Tibial artery (tissue), 4 donors: ENCODE measurements at regions not wholly inside any gene's neighbourhood (a gene's known extent, or its start where the extent isn't known, plus 50 kb on each side); places are given as distances from the start of the nearest gene placed in this dataset.

Source experiments
- DNase-seq, 2 donors: peaks; one replicate each; pipeline ENCODE4 v3.0.0-alpha.2; 2019
- H3K27ac ChIP-seq, 2 donors: fragments of 200-600 bp; sonication (generic) in 1 of 2; 1 replicate in 1 of 2; 2 replicates in 1 of 2; pipeline ENCODE4 v1.5.1; 2018 to 2019; ENCODE audit warnings: mild to moderate bottlenecking in 1 of 2
- H3K27me3 ChIP-seq, 2 donors: fragments of 200-600 bp; sonication (generic) in 1 of 2; one replicate each; pipeline versions ENCODE4 v1.5.1 to v1.6.0; 2016 to 2019
- H3K36me3 ChIP-seq, 3 donors: fragments of 200-600 bp; sonication (generic) in 2 of 3; one replicate each; pipeline ENCODE4 v1.5.1; 2016 to 2019; ENCODE audit warnings: mild to moderate bottlenecking in 2 of 3
- H3K4me1 ChIP-seq, 4 donors: fragments of 200-600 bp; sonication (generic) in 2 of 4; 1 replicate in 3 of 4; 2 replicates in 1 of 4; pipeline ENCODE4 v1.5.1; 2016 to 2019
- H3K4me3 ChIP-seq, 2 donors: fragments of 200-600 bp; sonication (generic) in 1 of 2; 1 replicate in 1 of 2; 2 replicates in 1 of 2; pipeline ENCODE4 v1.5.1; 2018 to 2019; ENCODE audit warnings: mild to moderate bottlenecking in 2 of 2
- H3K9me3 ChIP-seq, 3 donors: fragments of 200-600 bp; sonication (generic) in 1 of 3; one replicate each; pipeline ENCODE4 v1.5.1; 2016 to 2019
- intact Hi-C: fragments of 100-400 bp; cut with DNase I; formaldehyde crosslinking; loops from one replicate; pipeline ENCODE4 v1.15.0; 2023; ENCODE audit warnings: low total_unique reads
- TF ChIP-seq, protein P1 (sequence below), 2 experiments: fragments of 200-600 bp in 1 of 2; fragments of 450-650 bp in 1 of 2; IDR thresholded peaks; one replicate each; pipeline ENCODE4 v1.5.1; 2017 to 2019; ENCODE audit warnings: antibody characterized with exemption in 2 of 2, mild to moderate bottlenecking in 1 of 2, moderate library complexity in 1 of 2

DNA sequence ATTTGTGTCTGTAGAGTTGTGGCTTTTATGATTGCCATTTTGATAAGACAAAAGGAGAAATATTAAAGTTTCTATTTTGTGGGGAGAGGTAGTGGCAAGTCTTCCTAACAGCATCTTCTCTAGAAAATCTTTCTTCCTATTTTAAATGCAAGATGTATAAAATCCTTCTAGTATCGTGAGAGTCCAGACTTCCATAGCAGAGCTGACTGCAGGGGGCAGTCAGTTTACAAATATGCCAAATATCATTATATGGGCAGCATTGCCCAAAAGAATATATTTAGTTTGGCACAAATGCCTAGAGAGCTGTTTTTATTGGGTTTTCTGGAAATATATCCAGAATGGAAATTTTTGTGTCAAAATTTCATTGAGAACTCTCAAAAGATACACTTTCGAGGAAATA, 82.1 kb upstream of the ALDH1A1 start:
- Histone ChIP-seq H3K36me3 (no peaks in the 10 kb centered on the region), H3K4me1 (peaks cover 0 to 44% (median 17%) of the 10 kb centered on the region in 4 donors), H3K27me3 (no peaks in the 10 kb centered on the region), H3K4me3 (no peak overlapping the region), H3K9me3 (no peaks in the 10 kb centered on the region), H3K27ac (no peak overlapping the region)
- intact Hi-C loops, result no loop called here
- no peak for DNase-seq
- TF ChIP-seq, protein P1, sequence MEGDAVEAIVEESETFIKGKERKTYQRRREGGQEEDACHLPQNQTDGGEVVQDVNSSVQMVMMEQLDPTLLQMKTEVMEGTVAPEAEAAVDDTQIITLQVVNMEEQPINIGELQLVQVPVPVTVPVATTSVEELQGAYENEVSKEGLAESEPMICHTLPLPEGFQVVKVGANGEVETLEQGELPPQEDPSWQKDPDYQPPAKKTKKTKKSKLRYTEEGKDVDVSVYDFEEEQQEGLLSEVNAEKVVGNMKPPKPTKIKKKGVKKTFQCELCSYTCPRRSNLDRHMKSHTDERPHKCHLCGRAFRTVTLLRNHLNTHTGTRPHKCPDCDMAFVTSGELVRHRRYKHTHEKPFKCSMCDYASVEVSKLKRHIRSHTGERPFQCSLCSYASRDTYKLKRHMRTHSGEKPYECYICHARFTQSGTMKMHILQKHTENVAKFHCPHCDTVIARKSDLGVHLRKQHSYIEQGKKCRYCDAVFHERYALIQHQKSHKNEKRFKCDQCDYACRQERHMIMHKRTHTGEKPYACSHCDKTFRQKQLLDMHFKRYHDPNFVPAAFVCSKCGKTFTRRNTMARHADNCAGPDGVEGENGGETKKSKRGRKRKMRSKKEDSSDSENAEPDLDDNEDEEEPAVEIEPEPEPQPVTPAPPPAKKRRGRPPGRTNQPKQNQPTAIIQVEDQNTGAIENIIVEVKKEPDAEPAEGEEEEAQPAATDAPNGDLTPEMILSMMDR (IDR thresholded peaks at IDR 0.05), result peak; percentile 45 to 63

DNA sequence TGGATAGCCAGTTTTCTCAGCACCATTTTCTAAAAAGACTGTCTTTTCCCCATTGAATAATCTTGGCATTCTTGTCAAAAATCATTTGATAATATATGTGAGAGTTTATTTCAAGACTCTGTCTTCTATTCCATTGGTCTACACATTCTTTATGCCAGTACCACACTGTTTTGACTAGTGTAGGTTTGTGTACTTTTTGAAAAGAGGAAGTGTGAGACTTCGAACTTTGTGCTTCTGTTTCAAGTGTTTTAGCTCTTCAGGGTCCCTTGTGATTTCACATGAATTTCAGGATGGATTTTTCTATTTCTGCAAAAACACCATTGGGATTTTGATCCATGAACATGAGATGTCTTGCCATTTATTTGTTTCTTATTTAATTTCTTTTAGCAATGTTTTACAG, 78.5 kb upstream of the ALDH1A1 start:
- Histone ChIP-seq H3K27me3 (no peaks in the 10 kb centered on the region), H3K27ac (no peak overlapping the region), H3K4me1 (peaks cover 0 to 13% (median 0%) of the 10 kb centered on the region in 4 donors), H3K9me3 (no peaks in the 10 kb centered on the region), H3K36me3 (no peaks in the 10 kb centered on the region), H3K4me3 (no peak overlapping the region)
- no peak for DNase-seq
- TF ChIP-seq, protein P1 (IDR thresholded peaks at IDR 0.05), result no peak
- intact Hi-C loops, result no loop called here

DNA sequence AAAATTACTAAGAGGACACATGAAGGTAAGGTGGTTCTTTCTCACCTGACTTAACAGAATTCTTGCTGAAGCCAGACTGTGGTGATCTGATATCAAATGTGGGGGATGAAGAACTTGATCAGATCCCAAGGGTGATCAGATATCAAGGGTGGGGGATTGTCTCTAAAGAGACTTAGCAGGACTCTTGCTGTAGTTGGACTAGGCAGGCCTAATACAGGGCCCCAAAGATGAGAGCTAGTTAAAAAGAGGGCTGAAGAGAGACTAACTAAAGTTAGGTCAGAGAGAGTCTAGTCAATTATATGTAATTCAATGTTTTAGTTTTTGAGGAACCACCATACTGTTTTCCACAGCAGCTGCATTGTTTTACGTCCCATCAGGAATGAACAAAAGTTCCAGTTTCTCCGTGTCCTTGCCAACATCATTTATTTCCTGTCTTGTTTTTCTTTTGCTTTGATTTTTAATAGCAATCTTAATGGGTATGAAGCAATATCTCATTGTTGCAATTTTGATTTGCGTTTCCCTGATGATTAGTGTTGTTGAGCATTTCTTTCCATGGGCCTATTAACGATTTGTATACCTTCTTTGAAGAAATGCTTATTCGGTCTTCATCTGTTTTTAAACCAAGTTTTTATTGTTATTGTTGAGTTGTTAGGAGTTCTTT, 77.6 kb upstream of the ALDH1A1 start:
- H3K4me1 ChIP-seq, result peaks cover 0 to 7% (median 0%) of the 10 kb centered on the region in 4 donors
- H3K4me3 ChIP-seq, result no peak overlapping the region
- no peaks in the 10 kb centered on the region for H3K36me3 ChIP-seq
- H3K9me3 ChIP-seq, result no peaks in the 10 kb centered on the region
- H3K27me3 ChIP-seq, result no peaks in the 10 kb centered on the region
- TF ChIP-seq, protein P1 (IDR thresholded peaks at IDR 0.05), result no peak
- H3K27ac ChIP-seq, result no peak overlapping the region
- DNase-seq, result no peak
- intact Hi-C loops, result no loop called here

DNA sequence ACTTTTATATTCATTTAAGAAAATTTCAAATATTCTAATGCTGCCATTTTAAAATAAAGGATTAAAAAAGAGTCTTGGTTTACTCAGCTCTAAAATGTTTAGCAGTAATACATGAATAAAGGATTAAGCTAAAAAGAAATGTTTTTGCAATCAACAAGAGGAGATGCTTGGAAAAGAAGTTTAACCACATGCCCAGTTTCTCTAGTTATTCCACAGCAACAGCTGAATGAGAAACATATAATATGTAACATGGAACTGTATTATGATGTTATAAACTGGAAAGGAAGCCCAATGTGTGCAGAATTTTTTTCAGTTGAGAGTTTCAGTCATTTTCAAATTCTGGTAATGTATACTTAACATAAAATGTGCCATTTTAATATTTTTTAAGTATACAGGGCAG, 76.5 kb upstream of the ALDH1A1 start:
- no peaks in the 10 kb centered on the region for H3K27me3 ChIP-seq
- H3K4me3 ChIP-seq, result no peak overlapping the region
- H3K36me3 ChIP-seq, result no peaks in the 10 kb centered on the region
- intact Hi-C loops, result loop anchor here (10.0 kb wide), 1 partner anchor 175 kb away; no protein-coding TSS in a partner anchor
- no peaks in the 10 kb centered on the region for H3K9me3 ChIP-seq
- H3K4me1 ChIP-seq, result no peaks in the 10 kb centered on the region
- no peak overlapping the region for H3K27ac ChIP-seq
- DNase-seq, result no peak
- TF ChIP-seq, protein P1 (IDR thresholded peaks at IDR 0.05), result no peak

DNA sequence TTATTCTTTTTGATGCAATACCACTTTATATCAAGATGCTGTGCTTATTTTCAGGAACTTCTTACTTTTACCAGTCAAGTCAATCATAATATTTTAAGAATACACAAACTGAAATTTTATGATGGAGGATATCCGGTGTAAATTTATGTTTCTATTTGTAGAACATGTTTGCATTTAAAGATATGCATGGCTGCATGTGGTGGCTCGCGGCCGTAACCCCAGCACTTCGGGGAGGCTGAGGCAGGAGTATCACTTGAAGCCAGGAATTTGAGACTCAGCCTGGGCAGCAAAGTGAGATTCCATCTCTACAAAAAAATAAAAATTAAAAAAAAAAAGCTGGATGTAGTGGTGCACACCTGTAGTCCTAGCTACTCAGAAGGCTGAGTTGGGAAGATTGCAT, 73.5 kb upstream of the ALDH1A1 start:
- TF ChIP-seq, protein P1 (IDR thresholded peaks at IDR 0.05), result no peak
- intact Hi-C loops, result loop anchor here (10.0 kb wide), 1 partner anchor 172 kb away; no protein-coding TSS in a partner anchor
- no peaks in the 10 kb centered on the region for H3K36me3 ChIP-seq
- H3K9me3 ChIP-seq, result no peaks in the 10 kb centered on the region
- H3K27me3 ChIP-seq, result no peaks in the 10 kb centered on the region
- H3K27ac ChIP-seq, result no peak overlapping the region
- H3K4me1 ChIP-seq, result peaks cover 0 to 15% (median 0%) of the 10 kb centered on the region in 4 donors
- DNase-seq, result no peak
- no peak overlapping the region for H3K4me3 ChIP-seq
